H9 (cell line): ENCODE measurements at regions not wholly inside any gene's neighbourhood (a gene's known extent, or its start where the extent isn't known, plus 50 kb on each side); places are given as distances from the start of the nearest gene placed in this dataset.

ENCODE experiments used
- DNase-seq: peaks from one replicate; pipeline ENCODE4 v3.0.0-alpha.2; 2017
- H2AFZ ChIP-seq: one replicate; pipeline ENCODE4 v1.6.1; 2013; ENCODE audit warnings: mild to moderate bottlenecking, low read length, control low read depth, moderate library complexity
- H2AK5ac ChIP-seq: 2 replicates; pipeline ENCODE4 v1.6.1; 2013; ENCODE audit warnings: low read length, control low read depth, mixed read lengths; ENCODE audit not compliant: insufficient read length
- H2BK120ac ChIP-seq: one replicate; pipeline ENCODE4 v1.6.1; 2013; ENCODE audit warnings: low read depth, mild to moderate bottlenecking, low read length, control low read depth, inconsistent platforms; ENCODE audit not compliant: poor library complexity, severe bottlenecking
- H2BK12ac ChIP-seq: 2 replicates; pipeline ENCODE4 v1.6.1; 2013; ENCODE audit warnings: low read length, control low read depth, mixed read lengths, low read depth; ENCODE audit not compliant: insufficient read length
- H2BK15ac ChIP-seq: 2 replicates; pipeline ENCODE4 v1.6.1; 2013; ENCODE audit warnings: low read depth, low read length, control low read depth
- H2BK20ac ChIP-seq: one replicate; pipeline ENCODE4 v1.6.1; 2013; ENCODE audit warnings: low read depth, mild to moderate bottlenecking, low read length, control low read depth, inconsistent platforms; ENCODE audit not compliant: poor library complexity, severe bottlenecking
- H2BK5ac ChIP-seq: 2 replicates; pipeline ENCODE4 v1.6.1; 2013; ENCODE audit warnings: low read length, control low read depth, mixed read lengths; ENCODE audit not compliant: insufficient read length
- H3K14ac ChIP-seq: 2 replicates; pipeline ENCODE4 v1.6.1; 2013; ENCODE audit warnings: low read length, control low read depth; ENCODE audit not compliant: insufficient read depth
- H3K18ac ChIP-seq: 2 replicates; pipeline ENCODE4 v1.6.1; 2013; ENCODE audit warnings: low read depth, mild to moderate bottlenecking, mixed read lengths, low read length, control low read depth; ENCODE audit not compliant: insufficient read length
- H3K23ac ChIP-seq: 2 replicates; pipeline ENCODE4 v1.6.1; 2013; ENCODE audit warnings: low read length, control low read depth, mixed read lengths, low read depth; ENCODE audit not compliant: insufficient read length
- H3K23me2 ChIP-seq: 2 replicates; pipeline ENCODE4 v1.6.1; 2013; ENCODE audit warnings: low read depth, mild to moderate bottlenecking, mixed read lengths, low read length, control low read depth; ENCODE audit not compliant: insufficient read length, poor library complexity, severe bottlenecking
- H3K27ac ChIP-seq: 2 replicates; pipeline ENCODE4 v1.5.1; 2013; ENCODE audit warnings: low read length, control low read depth, mixed read lengths, low read depth; ENCODE audit not compliant: insufficient read length
- H3K27me3 ChIP-seq: 2 replicates; pipeline ENCODE4 v1.6.1; 2013; ENCODE audit warnings: low read length, control low read depth, inconsistent platforms; ENCODE audit not compliant: insufficient read depth
- H3K4ac ChIP-seq: 2 replicates; pipeline ENCODE4 v1.6.1; 2013; ENCODE audit warnings: low read depth, mild to moderate bottlenecking, control low read depth, inconsistent platforms, low read length, moderate library complexity
- H3K4me1 ChIP-seq: 2 replicates; pipeline ENCODE4 v1.6.1; 2013; ENCODE audit warnings: low read length, control low read depth, inconsistent platforms; ENCODE audit not compliant: insufficient read depth
- H3K4me2 ChIP-seq: 2 replicates; pipeline ENCODE4 v1.6.1; 2013; ENCODE audit warnings: low read length, control low read depth, mixed read lengths; ENCODE audit not compliant: insufficient read length, insufficient read depth
- H3K56ac ChIP-seq: 2 replicates; pipeline ENCODE4 v1.6.1; 2013; ENCODE audit warnings: low read depth, mild to moderate bottlenecking, mixed read lengths, low read length, control low read depth; ENCODE audit not compliant: insufficient read length
- H3K79me1 ChIP-seq: 2 replicates; pipeline ENCODE4 v1.6.1; 2013; ENCODE audit warnings: low read depth, mild to moderate bottlenecking, moderate library complexity, low read length, control low read depth, inconsistent platforms; ENCODE audit not compliant: insufficient read depth, poor library complexity, severe bottlenecking
- H3K79me2 ChIP-seq: 2 replicates; pipeline ENCODE4 v1.6.1; 2013; ENCODE audit warnings: low read length, control low read depth, inconsistent platforms; ENCODE audit not compliant: insufficient read depth
- H3K9ac ChIP-seq: 2 replicates; pipeline ENCODE4 v1.6.1; 2013; ENCODE audit warnings: low read length, control low read depth, mixed read lengths; ENCODE audit not compliant: insufficient read length; ENCODE audit errors: extremely low read depth
- H3K9me3 ChIP-seq: one replicate; pipeline ENCODE4 v1.6.1; 2013; ENCODE audit warnings: low read depth, low read length, inconsistent platforms; ENCODE audit not compliant: control insufficient read depth
- H3T11ph ChIP-seq: one replicate; pipeline ENCODE4 v1.6.1; 2013; ENCODE audit warnings: mild to moderate bottlenecking, low read length, control low read depth, inconsistent platforms
- H4K20me1 ChIP-seq: one replicate; pipeline ENCODE4 v1.6.1; 2013; ENCODE audit not compliant: control insufficient read depth, insufficient read length, insufficient read depth
- H4K5ac ChIP-seq: 2 replicates; pipeline ENCODE4 v1.6.1; 2013; ENCODE audit warnings: low read depth, mild to moderate bottlenecking, mixed read lengths, low read length, control low read depth; ENCODE audit not compliant: insufficient read length
- H4K8ac ChIP-seq: replicated peaks from 2 replicates; pipeline ENCODE4 v1.6.1; 2013; ENCODE audit warnings: low read length, control low read depth, mixed read lengths, low read depth; ENCODE audit not compliant: insufficient read length
- H4K91ac ChIP-seq: 2 replicates; pipeline ENCODE4 v1.6.1; 2013; ENCODE audit warnings: low read depth, mild to moderate bottlenecking, moderate library complexity, mixed read lengths, low read length, control low read depth; ENCODE audit not compliant: insufficient read length
- H3K27ac Mint-ChIP-seq, 3 experiments: 2 replicates in 2 of 3; 3 replicates in 1 of 3; pipeline ENCODE4 v1.8.0; 2020 to 2021; ENCODE audit warnings: mixed read lengths in 3 of 3, mild to moderate bottlenecking in 1 of 3, moderate library complexity in 1 of 3
- H3K27me3 Mint-ChIP-seq: 2 replicates; pipeline ENCODE4 v1.8.0; 2021; ENCODE audit warnings: low read depth, mild to moderate bottlenecking, moderate library complexity, mixed read lengths
- H3K36me3 Mint-ChIP-seq, 3 experiments: 2 replicates in 2 of 3; 3 replicates in 1 of 3; pipeline ENCODE4 v1.8.0; 2020 to 2021; ENCODE audit warnings: low read depth in 3 of 3, mixed read lengths in 3 of 3; ENCODE audit not compliant: insufficient read depth in 1 of 3
- H3K4me1 Mint-ChIP-seq, 2 experiments: 2 replicates each; pipeline ENCODE4 v1.8.0; 2020; ENCODE audit warnings: mixed read lengths in 2 of 2
- H3K4me3 Mint-ChIP-seq, 2 experiments: 2 replicates in 1 of 2; 3 replicates in 1 of 2; pipeline ENCODE4 v1.8.0; 2020 to 2021; ENCODE audit warnings: mild to moderate bottlenecking in 2 of 2, mixed read lengths in 2 of 2, moderate library complexity in 1 of 2
- H3K9me3 Mint-ChIP-seq, 2 experiments: 2 replicates in 1 of 2; 3 replicates in 1 of 2; pipeline ENCODE4 v1.8.0; 2020; ENCODE audit warnings: mild to moderate bottlenecking in 2 of 2, mixed read lengths in 2 of 2, moderate library complexity in 1 of 2
- WGBS: extraction: QIAGEN DNeasy Blood & Tissue Kit; methylation state at CpG from one replicate; pipeline ENCODE4 v1.1.7; 2013; ENCODE audit warnings: missing lambda C conversion rate, low lambda C conversion rate, mixed read lengths; ENCODE audit not compliant: insufficient read length; ENCODE audit errors: extremely low coverage; 5-methylcytosine and 5-hydroxymethylcytosine counted together
- TF ChIP-seq, protein P1 (sequence below): fragments of 200-600 bp; sonication (generic); conservative IDR thresholded peaks from 3 replicates; pipeline ENCODE4 v1.8.0; 2021; ENCODE audit warnings: antibody characterized with exemption, mild to moderate bottlenecking

- H3K18ac ChIP-seq, result no peak overlapping the region
- H3K79me2 ChIP-seq, result no peaks in the 10 kb centered on the region
- no peak overlapping the region for H3K56ac ChIP-seq
- no peaks in the 10 kb centered on the region for H4K20me1 ChIP-seq
- Mint-ChIP-seq H3K27ac (no peak overlapping the region), H3K27me3 (no peaks in the 10 kb centered on the region), H3K9me3 (peaks cover 0 to 9% of the 10 kb centered on the region in 2 experiments; a peak in 2 of 5 replicates), H3K4me3 (no peak overlapping the region), H3K36me3 (no peaks in the 10 kb centered on the region), H3K4me1 (peaks cover 0 to 3% of the 10 kb centered on the region in 2 experiments; a peak in 2 of 4 replicates)
- H3K4me1 ChIP-seq, result no peaks in the 10 kb centered on the region
- no peak overlapping the region for H3T11ph ChIP-seq
- no peak overlapping the region for H2BK5ac ChIP-seq
- H2BK12ac ChIP-seq, result no peak overlapping the region
- H3K4me2 ChIP-seq, result no peak overlapping the region
- no peak overlapping the region for H3K23ac ChIP-seq
- no peak overlapping the region for H2BK120ac ChIP-seq
- no peak overlapping the region for H2AK5ac ChIP-seq
- H2AFZ ChIP-seq, result no peak overlapping the region
- no peak overlapping the region for H2BK20ac ChIP-seq
- no peak overlapping the region for H3K9ac ChIP-seq
- no peak overlapping the region for H4K8ac ChIP-seq
- WGBS, result no CpG with 5 or more reads among the region's 3 CpGs
- no peaks in the 10 kb centered on the region for H3K79me1 ChIP-seq
- no peaks in the 10 kb centered on the region for H3K23me2 ChIP-seq
- DNase-seq, result no peak
- TF ChIP-seq, protein P1, sequence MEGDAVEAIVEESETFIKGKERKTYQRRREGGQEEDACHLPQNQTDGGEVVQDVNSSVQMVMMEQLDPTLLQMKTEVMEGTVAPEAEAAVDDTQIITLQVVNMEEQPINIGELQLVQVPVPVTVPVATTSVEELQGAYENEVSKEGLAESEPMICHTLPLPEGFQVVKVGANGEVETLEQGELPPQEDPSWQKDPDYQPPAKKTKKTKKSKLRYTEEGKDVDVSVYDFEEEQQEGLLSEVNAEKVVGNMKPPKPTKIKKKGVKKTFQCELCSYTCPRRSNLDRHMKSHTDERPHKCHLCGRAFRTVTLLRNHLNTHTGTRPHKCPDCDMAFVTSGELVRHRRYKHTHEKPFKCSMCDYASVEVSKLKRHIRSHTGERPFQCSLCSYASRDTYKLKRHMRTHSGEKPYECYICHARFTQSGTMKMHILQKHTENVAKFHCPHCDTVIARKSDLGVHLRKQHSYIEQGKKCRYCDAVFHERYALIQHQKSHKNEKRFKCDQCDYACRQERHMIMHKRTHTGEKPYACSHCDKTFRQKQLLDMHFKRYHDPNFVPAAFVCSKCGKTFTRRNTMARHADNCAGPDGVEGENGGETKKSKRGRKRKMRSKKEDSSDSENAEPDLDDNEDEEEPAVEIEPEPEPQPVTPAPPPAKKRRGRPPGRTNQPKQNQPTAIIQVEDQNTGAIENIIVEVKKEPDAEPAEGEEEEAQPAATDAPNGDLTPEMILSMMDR, result no peak
- H3K9me3 ChIP-seq, result no peaks in the 10 kb centered on the region
- no peak overlapping the region for H2BK15ac ChIP-seq
- no peaks in the 10 kb centered on the region for H3K27me3 ChIP-seq
- H4K5ac ChIP-seq, result no peak overlapping the region
- no peak overlapping the region for H3K4ac ChIP-seq
- H3K14ac ChIP-seq, result no peak overlapping the region
- no peak overlapping the region for H3K27ac ChIP-seq
- no peak overlapping the region for H4K91ac ChIP-seq
These were observed 681.4 kb downstream of the MCTP2 start for GRCh38 chr15:94912760-94913159.
